ENCODE measurements at regions not wholly inside any gene's neighbourhood (a gene's known extent, or its start where the extent isn't known, plus 50 kb on each side); places are given as distances from the start of the nearest gene placed in this dataset.

DNA sequence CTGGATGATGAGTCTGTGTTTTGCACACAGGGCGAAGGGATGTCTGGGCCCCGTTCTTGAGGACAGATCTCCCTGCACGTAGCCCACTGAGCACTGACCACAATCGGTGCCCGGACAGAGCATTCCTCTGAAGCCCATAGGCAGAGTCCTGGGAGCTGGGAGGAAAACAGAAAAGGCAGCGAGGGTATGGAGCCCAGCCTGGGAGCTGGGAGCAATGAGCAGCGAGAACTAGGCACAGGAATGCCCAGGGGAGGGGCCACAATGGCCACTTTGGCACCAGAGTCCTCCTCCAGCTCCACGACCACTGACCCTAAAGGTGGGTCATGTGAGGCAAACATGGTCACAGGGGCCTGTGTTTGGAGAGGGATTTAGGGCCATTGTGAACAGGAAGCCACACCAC, 333.9 kb downstream of the EIPR1 start:
- H3K4me1 ChIP-seq (ENCODE audit: control insufficient read depth in 4 of 4, insufficient read depth in 4 of 4, low read length in 3 of 4): peaks cover 0 to 4% (median 3%) of the 10 kb centered on the region in 4 donors

More for the DNA sequence above, 333.9 kb downstream of the EIPR1 start:
- WGBS: 94% methylated on average over 8 of the region's 8 CpGs
- Histone ChIP-seq H3K27me3 (ENCODE audit: control insufficient read depth in 4 of 4, insufficient read depth in 4 of 4, low read length in 3 of 4) (no peaks in the 10 kb centered on the region), H3K9ac (ENCODE audit: low read depth in 1 of 2, low read length in 2 of 2) (no peak overlapping the region), H3K27ac (ENCODE audit: low read depth in 1 of 2, low read length in 2 of 2) (no peak overlapping the region), H3K36me3 (ENCODE audit: control insufficient read depth in 4 of 4, insufficient read depth in 3 of 4, low read depth in 1 of 4, low read length in 3 of 4) (no peaks in the 10 kb centered on the region), H3K9me3 (ENCODE audit: control insufficient read depth in 4 of 4, low read length in 3 of 4) (no peaks in the 10 kb centered on the region), H3K4me3 (ENCODE audit: low read depth in 1 of 3, low read length in 3 of 3) (no peak overlapping the region)
- DNase-seq (ENCODE audit: low spot score): no peak
- TF ChIP-seq HNF4A (conservative IDR thresholded peaks at IDR 0.05) (no peak), EGR1 (IDR thresholded peaks at IDR 0.05; ENCODE audit: low read depth in 2 of 2) (no peak), FOXA1 (IDR thresholded peaks at IDR 0.05) (no peak), TAF1 (conservative IDR thresholded peaks at IDR 0.05) (no peak), GABPA (IDR thresholded peaks at IDR 0.05 in 1 of 2, conservative IDR thresholded peaks at IDR 0.05 in 1 of 2) (no peak), FOXA2 (IDR thresholded peaks at IDR 0.05) (no peak), SP1 (IDR thresholded peaks at IDR 0.05) (no peak), HNF4G (IDR thresholded peaks at IDR 0.05) (no peak), RAD21 (IDR thresholded peaks at IDR 0.05) (no peak), YY1 (IDR thresholded peaks at IDR 0.05) (no peak), RXRA (IDR thresholded peaks at IDR 0.05) (no peak)
- TF ChIP-seq, protein P1, sequence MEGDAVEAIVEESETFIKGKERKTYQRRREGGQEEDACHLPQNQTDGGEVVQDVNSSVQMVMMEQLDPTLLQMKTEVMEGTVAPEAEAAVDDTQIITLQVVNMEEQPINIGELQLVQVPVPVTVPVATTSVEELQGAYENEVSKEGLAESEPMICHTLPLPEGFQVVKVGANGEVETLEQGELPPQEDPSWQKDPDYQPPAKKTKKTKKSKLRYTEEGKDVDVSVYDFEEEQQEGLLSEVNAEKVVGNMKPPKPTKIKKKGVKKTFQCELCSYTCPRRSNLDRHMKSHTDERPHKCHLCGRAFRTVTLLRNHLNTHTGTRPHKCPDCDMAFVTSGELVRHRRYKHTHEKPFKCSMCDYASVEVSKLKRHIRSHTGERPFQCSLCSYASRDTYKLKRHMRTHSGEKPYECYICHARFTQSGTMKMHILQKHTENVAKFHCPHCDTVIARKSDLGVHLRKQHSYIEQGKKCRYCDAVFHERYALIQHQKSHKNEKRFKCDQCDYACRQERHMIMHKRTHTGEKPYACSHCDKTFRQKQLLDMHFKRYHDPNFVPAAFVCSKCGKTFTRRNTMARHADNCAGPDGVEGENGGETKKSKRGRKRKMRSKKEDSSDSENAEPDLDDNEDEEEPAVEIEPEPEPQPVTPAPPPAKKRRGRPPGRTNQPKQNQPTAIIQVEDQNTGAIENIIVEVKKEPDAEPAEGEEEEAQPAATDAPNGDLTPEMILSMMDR (IDR thresholded peaks at IDR 0.05; ENCODE audit: low read depth, low read length, missing input control): no peak
- TF ChIP-seq, protein P2, sequence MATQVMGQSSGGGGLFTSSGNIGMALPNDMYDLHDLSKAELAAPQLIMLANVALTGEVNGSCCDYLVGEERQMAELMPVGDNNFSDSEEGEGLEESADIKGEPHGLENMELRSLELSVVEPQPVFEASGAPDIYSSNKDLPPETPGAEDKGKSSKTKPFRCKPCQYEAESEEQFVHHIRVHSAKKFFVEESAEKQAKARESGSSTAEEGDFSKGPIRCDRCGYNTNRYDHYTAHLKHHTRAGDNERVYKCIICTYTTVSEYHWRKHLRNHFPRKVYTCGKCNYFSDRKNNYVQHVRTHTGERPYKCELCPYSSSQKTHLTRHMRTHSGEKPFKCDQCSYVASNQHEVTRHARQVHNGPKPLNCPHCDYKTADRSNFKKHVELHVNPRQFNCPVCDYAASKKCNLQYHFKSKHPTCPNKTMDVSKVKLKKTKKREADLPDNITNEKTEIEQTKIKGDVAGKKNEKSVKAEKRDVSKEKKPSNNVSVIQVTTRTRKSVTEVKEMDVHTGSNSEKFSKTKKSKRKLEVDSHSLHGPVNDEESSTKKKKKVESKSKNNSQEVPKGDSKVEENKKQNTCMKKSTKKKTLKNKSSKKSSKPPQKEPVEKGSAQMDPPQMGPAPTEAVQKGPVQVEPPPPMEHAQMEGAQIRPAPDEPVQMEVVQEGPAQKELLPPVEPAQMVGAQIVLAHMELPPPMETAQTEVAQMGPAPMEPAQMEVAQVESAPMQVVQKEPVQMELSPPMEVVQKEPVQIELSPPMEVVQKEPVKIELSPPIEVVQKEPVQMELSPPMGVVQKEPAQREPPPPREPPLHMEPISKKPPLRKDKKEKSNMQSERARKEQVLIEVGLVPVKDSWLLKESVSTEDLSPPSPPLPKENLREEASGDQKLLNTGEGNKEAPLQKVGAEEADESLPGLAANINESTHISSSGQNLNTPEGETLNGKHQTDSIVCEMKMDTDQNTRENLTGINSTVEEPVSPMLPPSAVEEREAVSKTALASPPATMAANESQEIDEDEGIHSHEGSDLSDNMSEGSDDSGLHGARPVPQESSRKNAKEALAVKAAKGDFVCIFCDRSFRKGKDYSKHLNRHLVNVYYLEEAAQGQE (IDR thresholded peaks at IDR 0.05): no peak
- TF ChIP-seq, protein P3, sequence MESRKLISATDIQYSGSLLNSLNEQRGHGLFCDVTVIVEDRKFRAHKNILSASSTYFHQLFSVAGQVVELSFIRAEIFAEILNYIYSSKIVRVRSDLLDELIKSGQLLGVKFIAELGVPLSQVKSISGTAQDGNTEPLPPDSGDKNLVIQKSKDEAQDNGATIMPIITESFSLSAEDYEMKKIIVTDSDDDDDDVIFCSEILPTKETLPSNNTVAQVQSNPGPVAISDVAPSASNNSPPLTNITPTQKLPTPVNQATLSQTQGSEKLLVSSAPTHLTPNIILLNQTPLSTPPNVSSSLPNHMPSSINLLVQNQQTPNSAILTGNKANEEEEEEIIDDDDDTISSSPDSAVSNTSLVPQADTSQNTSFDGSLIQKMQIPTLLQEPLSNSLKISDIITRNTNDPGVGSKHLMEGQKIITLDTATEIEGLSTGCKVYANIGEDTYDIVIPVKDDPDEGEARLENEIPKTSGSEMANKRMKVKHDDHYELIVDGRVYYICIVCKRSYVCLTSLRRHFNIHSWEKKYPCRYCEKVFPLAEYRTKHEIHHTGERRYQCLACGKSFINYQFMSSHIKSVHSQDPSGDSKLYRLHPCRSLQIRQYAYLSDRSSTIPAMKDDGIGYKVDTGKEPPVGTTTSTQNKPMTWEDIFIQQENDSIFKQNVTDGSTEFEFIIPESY (IDR thresholded peaks at IDR 0.05): no peak
- TF ChIP-seq, protein P4, sequence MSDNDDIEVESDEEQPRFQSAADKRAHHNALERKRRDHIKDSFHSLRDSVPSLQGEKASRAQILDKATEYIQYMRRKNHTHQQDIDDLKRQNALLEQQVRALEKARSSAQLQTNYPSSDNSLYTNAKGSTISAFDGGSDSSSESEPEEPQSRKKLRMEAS (IDR thresholded peaks at IDR 0.05): no peak
- TF ChIP-seq, protein P5, sequence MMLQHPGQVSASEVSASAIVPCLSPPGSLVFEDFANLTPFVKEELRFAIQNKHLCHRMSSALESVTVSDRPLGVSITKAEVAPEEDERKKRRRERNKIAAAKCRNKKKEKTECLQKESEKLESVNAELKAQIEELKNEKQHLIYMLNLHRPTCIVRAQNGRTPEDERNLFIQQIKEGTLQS (IDR thresholded peaks at IDR 0.05): no peak

Data from liver (tissue), 8 donors.